PC-9 (cell line): ENCODE measurements at regions not wholly inside any gene's neighbourhood (a gene's known extent, or its start where the extent isn't known, plus 50 kb on each side); places are given as distances from the start of the nearest gene placed in this dataset.

Experiments
- EZH2 ChIP-seq: fragments of 200-600 bp; sonication (generic); IDR thresholded peaks from 2 replicates; pipeline ENCODE4 v1.8.0; 2017; ENCODE audit warnings: antibody characterized with exemption, low read depth
- TF ChIP-seq, protein P1 (sequence below): fragments of 200-600 bp; sonication (generic); conservative IDR thresholded peaks from 2 replicates; pipeline ENCODE4 v1.6.1; 2017; ENCODE audit warnings: mixed run types, antibody characterized with exemption, mild to moderate bottlenecking, moderate library complexity

DNA sequence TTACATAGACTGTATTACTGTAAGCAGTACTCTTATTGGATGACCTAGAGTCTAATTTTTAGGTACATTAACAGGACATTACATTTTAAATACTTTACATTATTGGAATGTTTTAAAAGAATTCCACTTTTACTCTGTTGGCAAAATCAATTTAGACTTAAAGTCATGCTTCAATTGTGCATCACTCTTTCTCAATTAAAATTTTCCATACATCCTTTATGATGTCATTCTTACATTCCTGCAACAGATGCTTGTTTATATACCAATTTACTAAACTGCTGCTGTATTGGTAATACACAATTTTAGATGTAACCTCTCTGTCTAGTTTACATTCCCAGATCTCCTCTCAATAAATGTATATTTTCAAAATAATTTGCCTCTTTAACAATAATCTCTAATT lies 440.1 kb downstream of the ZEB2 start:
- TF ChIP-seq, protein P1, sequence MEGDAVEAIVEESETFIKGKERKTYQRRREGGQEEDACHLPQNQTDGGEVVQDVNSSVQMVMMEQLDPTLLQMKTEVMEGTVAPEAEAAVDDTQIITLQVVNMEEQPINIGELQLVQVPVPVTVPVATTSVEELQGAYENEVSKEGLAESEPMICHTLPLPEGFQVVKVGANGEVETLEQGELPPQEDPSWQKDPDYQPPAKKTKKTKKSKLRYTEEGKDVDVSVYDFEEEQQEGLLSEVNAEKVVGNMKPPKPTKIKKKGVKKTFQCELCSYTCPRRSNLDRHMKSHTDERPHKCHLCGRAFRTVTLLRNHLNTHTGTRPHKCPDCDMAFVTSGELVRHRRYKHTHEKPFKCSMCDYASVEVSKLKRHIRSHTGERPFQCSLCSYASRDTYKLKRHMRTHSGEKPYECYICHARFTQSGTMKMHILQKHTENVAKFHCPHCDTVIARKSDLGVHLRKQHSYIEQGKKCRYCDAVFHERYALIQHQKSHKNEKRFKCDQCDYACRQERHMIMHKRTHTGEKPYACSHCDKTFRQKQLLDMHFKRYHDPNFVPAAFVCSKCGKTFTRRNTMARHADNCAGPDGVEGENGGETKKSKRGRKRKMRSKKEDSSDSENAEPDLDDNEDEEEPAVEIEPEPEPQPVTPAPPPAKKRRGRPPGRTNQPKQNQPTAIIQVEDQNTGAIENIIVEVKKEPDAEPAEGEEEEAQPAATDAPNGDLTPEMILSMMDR: no peak
- no peak for TF ChIP-seq EZH2
